ENCODE measurements at regions not wholly inside any gene's neighbourhood (a gene's known extent, or its start where the extent isn't known, plus 50 kb on each side); places are given as distances from the start of the nearest gene placed in this dataset.

DNA sequence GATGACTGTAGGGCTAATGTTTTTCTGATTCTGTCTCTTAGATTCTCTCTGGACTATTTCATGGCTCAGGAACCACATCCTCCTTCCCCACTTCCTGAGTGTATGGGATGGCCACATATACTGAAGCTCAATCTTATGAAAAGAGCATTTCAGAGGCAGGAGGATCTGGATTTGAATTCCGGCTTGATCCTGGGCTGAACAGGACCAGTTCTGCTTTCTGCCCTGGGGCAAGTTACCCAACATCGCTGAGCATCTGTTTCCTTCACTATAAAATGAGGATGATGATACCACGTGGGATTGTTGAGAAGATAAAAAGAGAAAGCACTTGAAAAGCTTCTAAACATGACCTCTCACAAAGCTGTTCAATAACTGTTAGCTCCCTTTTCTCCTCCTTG is 168.4 kb upstream of the TNFAIP3 start:
- intact Hi-C loops (cut with DNase I; ENCODE audit: low total_unique reads), result no loop called here
- no peaks in the 10 kb centered on the region for H3K27me3 ChIP-seq
- no peak overlapping the region for H3K4me3 ChIP-seq
- peak overlapping the region in 3 of 5 donors; percentile 4 to 48 (median 33) for H3K27ac ChIP-seq
- peaks cover 10 to 28% (median 21%) of the 10 kb centered on the region in 4 donors for H3K4me1 ChIP-seq
- no peak for DNase-seq
- TF ChIP-seq, protein P1, sequence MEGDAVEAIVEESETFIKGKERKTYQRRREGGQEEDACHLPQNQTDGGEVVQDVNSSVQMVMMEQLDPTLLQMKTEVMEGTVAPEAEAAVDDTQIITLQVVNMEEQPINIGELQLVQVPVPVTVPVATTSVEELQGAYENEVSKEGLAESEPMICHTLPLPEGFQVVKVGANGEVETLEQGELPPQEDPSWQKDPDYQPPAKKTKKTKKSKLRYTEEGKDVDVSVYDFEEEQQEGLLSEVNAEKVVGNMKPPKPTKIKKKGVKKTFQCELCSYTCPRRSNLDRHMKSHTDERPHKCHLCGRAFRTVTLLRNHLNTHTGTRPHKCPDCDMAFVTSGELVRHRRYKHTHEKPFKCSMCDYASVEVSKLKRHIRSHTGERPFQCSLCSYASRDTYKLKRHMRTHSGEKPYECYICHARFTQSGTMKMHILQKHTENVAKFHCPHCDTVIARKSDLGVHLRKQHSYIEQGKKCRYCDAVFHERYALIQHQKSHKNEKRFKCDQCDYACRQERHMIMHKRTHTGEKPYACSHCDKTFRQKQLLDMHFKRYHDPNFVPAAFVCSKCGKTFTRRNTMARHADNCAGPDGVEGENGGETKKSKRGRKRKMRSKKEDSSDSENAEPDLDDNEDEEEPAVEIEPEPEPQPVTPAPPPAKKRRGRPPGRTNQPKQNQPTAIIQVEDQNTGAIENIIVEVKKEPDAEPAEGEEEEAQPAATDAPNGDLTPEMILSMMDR (IDR thresholded peaks at IDR 0.05), result no peak
- TF ChIP-seq POLR2AphosphoS5 (IDR thresholded peaks at IDR 0.05) (no peak), POLR2A (IDR thresholded peaks at IDR 0.05) (no peak), EP300 (IDR thresholded peaks at IDR 0.05) (no peak)
- 63 to 75% (median 65%) methylated on average over 3 of the region's 3 CpGs for WGBS, 5 donors
- H3K36me3 ChIP-seq, result no peaks in the 10 kb centered on the region
- no peaks in the 10 kb centered on the region for H3K9me3 ChIP-seq

DNA sequence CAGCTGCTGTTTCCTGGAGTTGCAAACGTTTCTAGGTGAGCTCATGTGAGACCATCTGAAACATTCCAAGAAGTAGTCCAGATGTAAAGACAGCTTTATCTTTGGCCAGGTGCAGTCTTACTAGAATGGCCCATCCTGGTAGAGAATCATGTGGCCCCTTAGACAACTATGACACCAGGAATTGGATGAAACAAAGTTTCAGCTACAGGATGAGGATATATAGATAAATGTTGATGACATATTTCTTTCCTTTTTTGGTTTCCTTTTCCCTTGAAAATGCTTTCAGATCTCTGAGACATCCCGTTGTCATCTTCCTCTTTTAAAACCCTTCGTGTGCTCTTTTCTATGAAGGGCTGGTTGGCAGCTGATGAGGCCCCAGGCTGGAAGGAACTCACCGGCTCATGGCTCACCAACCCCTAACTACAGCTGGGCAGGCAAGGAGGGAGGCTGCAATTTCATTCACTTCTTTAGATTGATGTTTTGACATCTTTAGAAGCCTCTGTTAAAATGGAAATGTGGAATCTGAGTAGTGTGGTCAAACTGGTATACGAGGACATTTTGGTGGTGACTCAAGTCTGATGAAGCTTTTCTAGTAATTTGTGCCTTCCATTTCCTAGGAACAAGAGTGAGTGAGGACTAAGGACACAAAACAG is 167.9 kb upstream of the TNFAIP3 start:
- 62 to 68% (median 67%) methylated on average over 5 of the region's 5 CpGs for WGBS, 5 donors
- H3K4me1 ChIP-seq, result peaks cover 10 to 28% (median 21%) of the 10 kb centered on the region in 4 donors
- H3K27ac ChIP-seq, result peak overlapping the region in 3 of 5 donors; percentile 4 to 48 (median 33)
- no peak overlapping the region for H3K4me3 ChIP-seq
- no peaks in the 10 kb centered on the region for H3K9me3 ChIP-seq
- intact Hi-C loops (cut with DNase I; ENCODE audit: low total_unique reads), result no loop called here
- no peak for DNase-seq
- H3K27me3 ChIP-seq, result no peaks in the 10 kb centered on the region
- no peaks in the 10 kb centered on the region for H3K36me3 ChIP-seq
- TF ChIP-seq EP300 (IDR thresholded peaks at IDR 0.05) (no peak), POLR2AphosphoS5 (IDR thresholded peaks at IDR 0.05) (no peak), POLR2A (IDR thresholded peaks at IDR 0.05) (no peak)
- TF ChIP-seq, protein P1 (IDR thresholded peaks at IDR 0.05), result no peak

DNA sequence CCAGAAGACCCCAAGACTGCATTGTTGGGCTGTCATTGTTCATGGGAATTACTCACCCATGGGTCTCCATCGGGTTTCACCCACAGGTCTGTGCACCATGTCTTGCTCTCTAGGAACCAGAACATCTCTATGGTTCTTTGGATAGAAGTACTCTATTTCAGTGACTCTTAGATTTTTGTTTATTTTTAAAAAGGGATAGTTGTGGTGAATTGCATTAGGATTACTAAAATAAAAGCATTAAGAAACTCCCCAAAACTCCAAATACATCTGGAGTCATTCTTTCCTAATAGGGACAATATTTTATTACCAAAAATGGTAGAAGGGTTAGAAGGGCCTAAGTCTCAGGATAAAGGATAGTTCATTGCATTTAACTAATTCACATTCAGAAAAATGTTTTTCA is 166.9 kb upstream of the TNFAIP3 start:
- peak overlapping the region in 1 of 5 donors; percentile 48 for H3K27ac ChIP-seq
- H3K27me3 ChIP-seq, result no peaks in the 10 kb centered on the region
- H3K4me3 ChIP-seq, result no peak overlapping the region
- H3K4me1 ChIP-seq, result peaks cover 10 to 32% (median 22%) of the 10 kb centered on the region in 4 donors
- WGBS, 5 donors, result 80 to 94% (median 86%) methylated on average over 1 of the region's 1 CpG
- H3K9me3 ChIP-seq, result no peaks in the 10 kb centered on the region
- H3K36me3 ChIP-seq, result no peaks in the 10 kb centered on the region
- TF ChIP-seq, protein P1 (IDR thresholded peaks at IDR 0.05), result no peak
- TF ChIP-seq POLR2A (IDR thresholded peaks at IDR 0.05) (no peak), EP300 (IDR thresholded peaks at IDR 0.05) (no peak), POLR2AphosphoS5 (IDR thresholded peaks at IDR 0.05) (no peak)
- DNase-seq, result no peak
- intact Hi-C loops (cut with DNase I; ENCODE audit: low total_unique reads), result no loop called here

DNA sequence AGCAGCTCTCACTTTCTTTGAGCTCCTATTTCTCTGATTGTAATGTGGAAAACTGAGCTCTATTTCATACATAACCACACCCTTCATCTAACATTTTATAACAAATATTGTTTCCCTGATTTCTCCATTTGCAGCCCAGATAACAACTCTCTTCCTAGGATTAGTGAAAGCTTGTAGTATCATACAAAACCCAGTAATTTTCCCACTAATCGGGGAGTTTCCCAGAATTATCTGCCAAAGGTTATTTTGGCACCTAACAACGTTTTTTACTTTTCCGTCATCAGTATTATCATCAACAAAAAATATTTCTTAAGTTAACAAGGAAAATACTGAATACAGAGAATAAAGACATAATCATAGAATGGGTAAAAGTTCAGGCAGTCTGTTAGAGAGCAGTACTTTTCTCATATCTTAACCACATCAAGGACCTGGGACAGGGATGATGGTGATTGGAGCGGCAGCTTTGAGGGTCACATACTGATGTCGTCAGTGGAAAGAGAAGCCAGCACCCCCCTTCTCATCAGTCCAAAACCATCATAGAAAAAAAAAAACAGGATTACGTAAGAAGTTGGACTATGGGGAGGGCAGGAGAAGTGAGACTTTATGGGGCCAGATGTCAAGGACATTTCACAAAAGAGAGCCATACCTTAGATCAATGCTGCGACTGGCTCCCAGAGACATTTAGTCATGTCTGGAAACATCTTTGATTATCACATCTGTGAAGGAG is 166.1 kb upstream of the TNFAIP3 start:
- no peaks in the 10 kb centered on the region for H3K36me3 ChIP-seq
- no peak overlapping the region for H3K4me3 ChIP-seq
- no peaks in the 10 kb centered on the region for H3K27me3 ChIP-seq
- WGBS, 5 donors, result 53 to 66% (median 59%) methylated on average over 7 of the region's 7 CpGs
- no peak for DNase-seq
- H3K9me3 ChIP-seq, result no peaks in the 10 kb centered on the region
- no peak overlapping the region for H3K27ac ChIP-seq
- intact Hi-C loops (cut with DNase I; ENCODE audit: low total_unique reads), result no loop called here
- H3K4me1 ChIP-seq, result peaks cover 14 to 38% (median 26%) of the 10 kb centered on the region in 4 donors
- TF ChIP-seq POLR2AphosphoS5 (IDR thresholded peaks at IDR 0.05), result no peak
- no peak for TF ChIP-seq EP300 (IDR thresholded peaks at IDR 0.05)
- TF ChIP-seq, protein P1 (IDR thresholded peaks at IDR 0.05), result no peak
- no peak for TF ChIP-seq POLR2A (IDR thresholded peaks at IDR 0.05)
